HG03571 (cell line): ENCODE measurements at regions not wholly inside any gene's neighbourhood (a gene's known extent, or its start where the extent isn't known, plus 50 kb on each side); places are given as distances from the start of the nearest gene placed in this dataset.
"Not testable (repeated sequence)": the region's sequence is repeated elsewhere in the genome, so short reads cannot be mapped to it uniquely, and the experiment has no call there.

ENCODE experiments used
- ATAC-seq: cut with Tn5 transposase; IDR thresholded peaks from one replicate; pipeline ENCODE4 v1.9.1; 2021; ENCODE audit not compliant: unreplicated experiment

DNA sequence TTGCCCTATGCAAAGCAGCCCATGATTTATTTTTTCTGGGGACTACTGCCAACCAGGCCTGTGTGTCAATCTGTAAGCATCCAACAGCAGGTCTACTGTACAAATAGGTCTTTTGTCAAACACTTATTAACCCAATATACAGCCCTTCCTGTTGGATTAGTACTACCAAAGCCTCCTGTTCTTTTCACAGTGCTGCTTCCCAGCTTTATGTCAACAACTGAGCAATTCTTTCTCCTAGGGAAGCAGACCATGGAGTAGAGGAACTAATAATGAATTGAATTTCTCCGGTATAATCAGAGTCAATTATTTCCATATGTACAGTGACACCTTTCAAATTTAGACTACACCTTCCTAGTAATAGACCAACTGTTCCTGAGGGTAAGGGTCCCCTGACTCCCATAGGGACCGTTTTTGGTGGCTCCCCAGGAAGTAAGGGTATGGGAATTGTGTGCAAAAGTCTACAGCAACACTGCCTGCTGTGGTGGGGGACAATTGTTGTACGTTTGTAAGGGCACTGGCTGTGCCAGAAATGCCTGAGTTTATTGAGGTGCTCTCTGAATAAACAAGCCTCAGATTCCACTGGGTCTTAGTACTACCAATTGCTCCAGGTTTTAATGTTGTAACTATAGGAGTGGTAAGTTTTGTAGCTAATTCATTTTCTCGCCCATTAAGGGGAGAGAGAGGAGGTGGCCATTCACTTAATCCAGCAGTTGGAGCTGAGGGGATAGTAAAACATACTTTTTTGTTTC lies 286.1 kb upstream of the MTPN start:
- ATAC-seq = not testable (repeated sequence)

DNA sequence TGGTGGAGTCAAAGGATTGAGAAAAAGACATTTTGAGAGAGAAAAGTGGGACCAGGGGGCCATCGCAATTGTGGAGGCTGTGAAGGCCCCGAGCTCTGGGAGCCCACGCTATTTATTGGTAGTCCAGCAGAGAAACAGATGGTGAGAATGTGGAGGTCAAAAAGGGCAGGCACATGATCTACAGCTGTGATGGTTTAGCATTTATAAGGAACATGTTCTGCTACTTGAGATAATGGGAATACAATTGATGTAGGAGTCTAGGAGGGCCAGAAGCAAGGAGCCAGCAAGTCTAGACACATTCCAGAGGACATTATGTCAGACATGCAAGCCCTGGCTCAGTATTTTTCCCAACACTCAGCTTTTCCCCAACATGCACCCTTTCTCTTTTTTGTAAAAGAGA lies 283.4 kb upstream of the MTPN start:
- not testable (repeated sequence) for ATAC-seq

DNA sequence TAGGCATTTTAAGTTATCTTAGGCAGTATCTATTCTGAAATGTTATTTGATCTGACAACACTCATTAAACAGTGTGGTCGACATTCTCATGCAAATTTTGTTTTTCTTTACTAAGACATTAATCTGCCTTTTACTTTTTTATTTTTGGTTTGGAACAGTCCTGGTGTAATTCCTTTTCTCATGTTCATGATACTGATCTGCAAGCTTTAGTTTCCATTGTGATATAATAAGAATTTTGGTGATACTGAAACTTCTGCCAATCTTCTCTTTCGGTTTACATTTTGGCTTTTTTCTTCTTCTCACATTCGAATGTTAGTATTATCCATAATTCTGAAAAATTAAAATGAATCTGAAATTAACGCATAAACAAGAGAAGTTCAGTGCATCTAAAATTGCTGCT lies 281.9 kb upstream of the MTPN start:
- ATAC-seq = no peak

DNA sequence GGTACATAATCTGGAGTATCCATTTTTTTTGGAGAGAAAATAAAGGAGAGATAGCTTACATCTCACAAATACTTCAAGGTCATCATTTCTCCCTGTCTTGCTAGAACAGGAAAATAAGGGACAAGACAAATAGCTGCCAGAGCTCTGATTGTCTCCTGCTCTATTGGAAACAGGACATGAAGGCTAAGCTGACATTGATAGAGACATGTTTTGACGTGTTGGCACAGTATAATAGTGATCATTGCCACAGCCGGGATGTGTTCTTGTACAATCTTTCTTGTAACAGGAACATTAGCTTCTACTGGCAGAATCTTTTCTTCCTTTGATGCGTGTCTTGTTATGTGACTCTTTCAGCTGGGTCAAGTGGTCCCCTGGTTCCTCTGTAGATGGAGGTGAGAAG lies 279.3 kb upstream of the MTPN start:
- no peak for ATAC-seq

DNA sequence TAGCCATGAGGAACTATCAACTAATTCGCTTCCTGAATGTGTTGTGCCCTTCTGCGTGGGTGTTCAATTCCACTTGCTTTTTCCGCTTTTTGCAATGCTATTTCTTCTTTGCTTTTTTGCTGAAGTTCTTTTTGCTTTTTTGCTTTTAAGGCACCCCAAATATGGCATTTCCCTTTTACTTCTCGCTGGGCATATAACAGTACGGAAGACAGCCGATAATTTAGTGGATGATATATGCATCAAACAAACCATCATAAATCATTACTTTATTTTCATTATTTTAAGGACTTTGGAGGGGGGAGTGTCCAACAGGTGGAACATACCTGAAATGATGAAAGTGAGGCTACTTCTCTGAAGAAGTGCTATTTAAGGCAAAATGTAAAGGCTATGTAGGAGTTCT lies 277.0 kb upstream of the MTPN start:
- ATAC-seq = no peak

DNA sequence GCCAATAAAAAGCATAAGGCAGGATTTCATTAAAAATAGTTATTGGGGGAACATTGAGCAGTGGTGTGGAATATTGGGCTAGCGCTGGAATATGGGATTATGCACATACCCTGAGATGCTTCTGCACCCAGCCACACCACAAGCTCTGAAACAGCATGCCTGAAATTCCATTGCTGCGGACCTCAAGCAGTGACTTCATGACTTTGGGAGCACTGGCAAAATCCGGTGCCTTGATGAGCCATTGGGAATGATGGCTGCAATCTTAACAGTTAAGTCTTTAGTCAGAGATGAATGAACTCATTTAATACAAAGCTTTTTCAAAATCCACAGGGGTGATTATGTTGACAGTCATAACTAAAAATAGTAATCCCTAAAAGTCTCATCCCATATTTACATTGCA lies 274.7 kb upstream of the MTPN start:
- ATAC-seq = no peak

DNA sequence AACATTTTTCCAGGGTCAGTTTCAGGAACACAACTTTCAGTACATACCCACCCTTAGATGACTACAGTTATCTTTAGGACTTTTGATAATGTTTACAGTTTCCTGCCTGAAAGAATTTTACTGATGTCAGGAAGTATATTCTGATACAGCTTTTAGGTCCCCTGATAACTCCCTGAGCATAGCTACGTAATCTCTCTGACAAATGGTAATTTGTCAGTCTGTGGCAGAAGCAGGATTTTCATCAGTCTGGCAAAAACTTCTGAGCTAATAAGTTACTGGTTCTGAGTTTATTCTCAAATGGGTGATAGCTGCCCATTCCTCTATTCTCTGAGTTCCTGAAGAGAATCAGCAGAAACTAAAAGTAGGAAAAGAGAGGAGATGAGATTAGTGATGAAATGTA lies 270.1 kb upstream of the MTPN start:
- ATAC-seq = no peak

DNA sequence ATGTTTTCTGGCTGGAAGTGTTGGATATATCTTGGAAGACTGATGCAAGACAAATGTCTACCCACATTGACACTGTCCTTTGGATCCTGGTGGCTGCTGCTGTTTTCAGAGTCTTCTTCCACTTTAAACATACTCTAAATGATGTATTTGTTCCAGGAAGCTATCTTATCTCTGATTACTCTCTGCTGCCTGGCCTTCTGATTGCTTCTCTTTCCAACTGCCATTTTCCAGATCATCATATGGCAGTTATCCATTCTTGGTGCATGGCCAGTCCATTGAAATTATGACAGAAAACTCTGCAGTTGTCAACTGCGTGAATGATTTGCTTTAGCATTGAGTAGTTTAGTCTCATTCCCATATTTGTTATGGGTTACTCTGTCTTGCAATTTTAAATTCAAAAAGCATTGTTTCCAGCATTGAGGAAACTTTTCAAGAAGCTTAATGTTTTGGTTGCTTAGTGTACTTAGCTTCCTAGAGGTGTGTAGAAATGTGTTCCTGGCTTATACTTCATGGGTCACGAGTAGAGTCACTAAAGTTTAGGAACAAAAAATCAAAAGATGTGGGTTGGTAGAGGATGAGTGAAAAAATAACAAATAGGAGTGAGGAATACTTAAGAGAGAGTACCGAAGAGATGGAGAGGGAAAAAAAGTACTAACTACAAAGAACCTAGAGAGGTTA lies 268.3 kb upstream of the MTPN start:
- no peak for ATAC-seq

DNA sequence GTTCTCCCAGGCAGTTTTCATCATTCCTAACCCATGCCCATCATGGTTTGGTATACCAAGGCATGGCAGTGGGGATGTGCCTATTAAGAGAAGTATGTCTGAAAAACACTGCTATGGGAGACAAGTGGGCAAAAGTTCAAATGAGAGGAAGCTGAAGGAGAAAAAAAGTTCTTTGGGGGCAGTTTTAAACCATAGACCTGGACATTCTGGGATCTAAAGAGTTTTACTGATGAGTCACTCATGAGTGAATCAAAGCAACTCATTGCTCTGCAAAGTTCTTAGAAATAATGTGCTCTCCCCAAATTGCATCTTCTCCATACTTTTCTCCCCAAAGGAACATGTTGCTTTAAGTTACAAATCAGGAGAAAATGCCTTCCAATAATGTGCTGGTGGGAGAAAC lies 256.9 kb upstream of the MTPN start:
- no peak for ATAC-seq

DNA sequence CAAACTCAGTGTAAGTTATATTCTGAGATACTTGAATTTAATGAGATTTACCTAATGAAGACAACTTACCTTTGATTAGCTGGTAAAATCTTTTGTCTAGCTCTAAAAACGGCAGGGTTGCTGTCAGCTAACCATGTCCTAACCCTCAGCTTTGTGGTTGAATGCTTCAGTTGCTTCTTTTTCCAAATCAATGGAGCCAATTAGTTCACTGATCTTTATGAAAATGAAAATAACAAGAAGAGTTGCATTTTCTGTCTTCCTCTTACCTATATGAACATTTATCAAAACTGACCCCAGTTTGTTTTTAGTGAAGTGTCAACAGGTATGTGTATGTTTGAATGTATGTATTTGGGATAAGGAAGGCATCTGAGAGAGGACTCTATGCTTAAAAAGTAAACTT lies 253.1 kb upstream of the MTPN start:
- ATAC-seq = no peak

DNA sequence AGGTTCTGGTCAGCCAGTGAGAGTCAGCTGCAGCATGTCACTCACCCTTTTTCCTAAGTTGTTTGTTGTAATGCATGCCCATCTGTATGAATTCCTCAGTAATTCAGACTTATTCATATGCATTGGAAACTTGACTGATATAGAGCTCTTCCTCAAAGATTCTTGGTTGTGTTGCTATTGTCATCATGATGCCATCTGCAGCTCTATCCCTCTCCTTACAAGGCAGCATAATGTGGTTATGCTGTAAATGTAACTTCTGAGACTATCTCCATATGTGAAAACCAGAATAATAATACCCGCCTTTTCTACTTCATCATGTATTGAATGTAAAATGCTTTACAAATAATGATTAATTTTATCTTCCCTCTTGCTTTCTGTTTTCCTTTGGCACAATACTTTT lies 252.6 kb upstream of the MTPN start:
- ATAC-seq = no peak

DNA sequence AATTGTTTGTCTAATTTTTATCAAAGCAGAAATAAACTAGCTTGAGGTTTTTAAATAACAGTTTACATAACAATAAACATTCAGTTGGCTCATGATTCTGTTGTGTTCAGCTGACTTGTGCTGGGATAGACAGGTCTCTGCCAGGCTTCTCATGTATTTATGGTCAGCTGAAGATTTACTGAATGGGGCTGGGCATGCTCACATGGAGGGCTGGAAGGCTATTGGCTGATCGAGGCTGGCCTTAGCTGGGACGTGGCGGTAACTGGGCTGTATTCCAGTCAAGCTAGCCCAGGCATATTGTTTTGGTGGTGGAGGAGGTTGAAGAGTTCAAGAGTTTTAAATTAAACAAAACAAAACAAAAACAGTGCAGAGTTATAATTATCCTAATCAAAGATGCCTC lies 251.0 kb upstream of the MTPN start:
- ATAC-seq = no peak

DNA sequence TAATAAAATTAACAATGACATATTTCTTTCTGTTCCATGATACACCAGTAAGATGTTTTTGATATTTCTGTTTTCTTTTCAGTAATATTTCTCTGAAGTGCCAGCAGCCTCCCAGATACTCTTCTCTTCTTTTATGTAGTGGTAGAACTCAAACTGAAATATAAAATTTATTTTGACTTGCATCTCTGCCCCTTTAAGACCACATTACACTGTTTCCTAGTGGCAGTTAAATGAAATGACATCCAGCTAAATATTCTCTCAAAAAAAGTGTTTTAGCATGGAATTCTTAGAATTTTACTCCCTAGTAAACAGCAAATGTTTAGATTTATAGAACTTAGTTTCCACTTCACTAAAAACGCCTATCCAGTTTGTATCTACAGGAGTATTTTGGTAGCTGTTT lies 237.2 kb upstream of the MTPN start:
- ATAC-seq = no peak

DNA sequence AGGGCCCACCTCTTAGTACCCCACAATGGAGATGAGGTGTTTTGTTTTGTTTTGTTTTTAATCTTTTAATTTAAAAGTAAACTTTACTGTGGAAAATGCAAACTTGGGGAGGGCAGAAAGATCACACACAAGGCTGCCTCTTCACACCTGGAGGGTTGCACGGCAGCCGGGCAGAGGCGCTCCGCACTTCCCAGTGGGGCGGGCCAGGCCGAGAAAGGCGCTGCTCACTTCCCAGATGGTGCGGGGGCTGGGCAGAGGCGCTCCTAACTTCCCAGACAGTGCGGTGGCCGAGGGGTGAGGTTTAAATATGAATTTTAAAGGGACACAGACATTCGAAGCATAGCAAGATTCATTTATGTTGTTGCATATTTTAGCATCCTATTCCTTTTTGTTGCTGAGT lies 235.9 kb upstream of the MTPN start:
- no peak for ATAC-seq

DNA sequence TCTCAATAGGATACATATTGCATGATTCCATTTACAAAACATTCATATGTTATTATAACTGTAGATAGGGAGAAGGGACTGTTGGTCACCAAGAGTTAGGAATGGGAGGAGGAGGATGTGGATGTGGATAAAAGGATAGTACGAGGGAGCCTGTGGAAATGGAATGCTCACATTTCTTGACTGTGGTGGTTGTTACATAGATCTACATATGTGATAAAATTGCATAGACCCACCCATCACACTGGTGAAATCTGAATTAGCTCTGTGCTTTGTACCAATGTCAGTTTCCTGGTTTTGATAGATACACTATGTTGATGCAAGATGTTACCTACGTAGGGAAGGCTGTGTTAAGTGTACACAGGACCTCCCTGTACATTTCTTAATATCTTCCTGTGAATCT lies 233.5 kb upstream of the MTPN start:
- no peak for ATAC-seq

DNA sequence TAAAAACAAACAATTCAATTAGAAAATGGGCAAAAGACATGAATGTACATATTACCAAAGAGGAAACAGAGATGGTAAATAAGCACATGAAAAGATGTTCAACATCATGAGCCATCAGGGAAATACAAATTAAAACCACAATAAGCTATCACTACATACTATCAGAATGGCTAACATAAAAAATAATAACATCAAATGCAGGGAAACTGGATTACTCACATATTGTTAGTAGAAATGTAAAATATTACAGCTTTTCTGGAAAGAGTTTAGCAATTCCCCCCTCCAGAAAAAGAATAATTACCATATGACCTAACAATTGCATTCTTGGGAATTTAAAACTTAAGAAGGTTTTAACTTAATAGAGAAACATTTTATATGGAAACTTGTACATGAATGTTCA lies 232.9 kb upstream of the MTPN start:
- no peak for ATAC-seq

DNA sequence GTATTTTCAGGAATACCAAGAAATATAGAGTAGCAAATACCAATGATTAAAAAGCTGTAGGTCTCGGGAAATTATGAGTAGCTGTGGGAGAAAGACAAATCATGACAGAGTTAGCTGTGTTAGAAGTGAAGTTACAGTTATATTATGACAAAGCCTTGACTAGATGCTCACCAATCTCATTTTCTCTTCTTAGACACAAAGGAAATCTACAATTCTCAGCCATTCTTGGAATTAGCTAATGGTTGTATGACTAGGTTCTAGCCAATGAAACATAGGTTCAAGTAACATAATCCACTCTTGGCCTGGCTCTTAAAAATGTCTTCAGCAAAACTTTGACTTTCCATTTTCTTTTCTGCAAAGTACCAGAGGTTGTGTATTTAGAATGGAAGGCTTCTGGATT lies 228.8 kb upstream of the MTPN start:
- no peak for ATAC-seq

DNA sequence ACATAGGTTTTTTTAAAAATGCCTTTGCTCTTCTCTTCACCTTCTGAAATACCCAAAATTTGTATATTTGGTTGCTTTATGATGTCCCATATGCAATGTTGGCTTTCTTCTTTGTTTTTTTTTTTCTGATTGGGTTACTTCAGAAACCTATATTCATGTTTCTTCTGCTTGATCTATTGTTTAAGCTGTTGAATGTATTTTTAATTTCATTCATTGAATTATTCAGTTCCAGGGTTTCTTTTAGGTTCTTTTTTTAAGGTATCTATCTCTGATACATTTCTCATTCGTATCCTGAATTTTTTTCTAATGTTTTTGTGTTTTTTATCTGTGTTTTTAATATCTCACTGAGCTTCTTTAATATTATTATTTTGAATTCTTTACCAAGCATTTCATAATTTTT lies 221.0 kb upstream of the MTPN start:
- ATAC-seq = no peak

DNA sequence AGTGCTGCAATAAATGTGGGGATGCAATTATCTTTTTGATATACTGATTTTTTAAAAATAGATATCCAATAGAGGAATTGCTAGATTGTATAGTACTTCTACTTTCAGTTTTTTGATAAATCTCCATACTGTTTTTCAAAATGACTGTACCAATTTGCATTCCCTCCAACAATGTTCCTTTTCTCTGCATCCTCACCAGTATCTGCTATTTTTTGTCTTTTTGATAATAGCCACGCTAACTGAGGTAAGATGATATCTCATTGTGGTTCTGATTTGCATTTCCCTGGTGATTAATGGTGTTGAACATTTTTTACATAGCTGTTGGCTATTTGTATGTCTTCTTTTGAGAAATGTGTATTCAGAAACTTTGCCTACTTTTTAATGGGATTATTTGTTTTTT lies 217.7 kb upstream of the MTPN start:
- no peak for ATAC-seq

DNA sequence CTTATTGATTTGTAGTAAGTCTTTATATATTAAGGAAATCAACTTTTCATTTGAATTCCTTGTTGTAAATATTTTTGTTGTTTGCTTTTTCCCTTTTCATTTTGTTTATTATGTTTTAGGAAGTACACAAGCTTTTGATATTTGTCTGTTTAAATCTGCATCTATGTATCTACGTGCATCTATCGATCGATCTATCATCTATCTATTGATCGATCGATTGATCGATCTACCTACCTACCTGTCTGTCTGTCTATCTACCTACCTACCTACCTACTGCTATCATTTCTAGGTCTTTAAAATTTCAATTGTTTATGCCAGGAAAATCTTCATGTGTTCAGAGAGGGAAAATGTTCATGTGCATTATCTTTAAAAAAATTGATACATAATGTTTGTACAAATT lies 216.8 kb upstream of the MTPN start:
- no peak for ATAC-seq

DNA sequence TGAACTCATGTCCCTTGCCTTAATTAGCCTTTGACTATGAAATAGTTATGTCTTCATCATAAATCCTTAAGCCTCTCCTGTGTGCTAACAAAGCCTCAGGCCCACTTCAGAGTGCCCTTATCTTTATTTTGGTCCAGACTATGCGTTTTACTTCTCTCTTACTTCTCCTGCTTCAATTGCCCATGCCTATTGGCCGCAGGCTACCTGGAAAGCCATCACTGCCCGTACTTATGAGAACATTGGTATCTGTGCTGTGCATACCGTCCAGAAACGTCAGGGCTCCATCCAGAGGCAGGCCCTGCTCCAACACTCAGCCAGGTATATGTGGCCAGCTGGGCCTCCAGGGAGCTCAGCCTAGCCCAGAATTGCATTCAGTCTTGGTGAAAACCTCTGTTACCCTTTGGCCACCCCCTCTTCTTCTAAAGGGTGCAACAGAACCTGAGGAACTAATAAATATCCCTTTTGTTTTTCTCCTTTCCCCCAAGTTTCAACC lies 212.4 kb upstream of the MTPN start:
- ATAC-seq = no peak

DNA sequence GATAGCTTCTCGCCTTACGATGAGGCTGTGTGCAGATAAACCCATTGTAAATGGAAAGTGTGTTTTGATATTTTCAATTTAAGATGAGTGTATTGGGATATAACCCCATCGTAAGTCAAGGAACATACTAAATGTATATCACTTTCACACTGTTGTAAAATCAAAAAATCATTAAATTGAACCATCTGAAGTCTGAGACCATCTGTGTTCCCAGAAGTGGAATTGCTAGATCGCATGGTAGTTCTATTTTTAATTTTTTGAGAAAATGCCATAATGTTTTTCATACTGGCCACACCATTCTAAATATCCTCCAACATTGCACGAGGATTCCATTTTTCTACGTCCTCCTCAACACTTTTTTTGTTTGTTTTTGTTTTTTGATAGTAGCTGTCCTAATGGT lies 209.1 kb upstream of the MTPN start:
- no peak for ATAC-seq

DNA sequence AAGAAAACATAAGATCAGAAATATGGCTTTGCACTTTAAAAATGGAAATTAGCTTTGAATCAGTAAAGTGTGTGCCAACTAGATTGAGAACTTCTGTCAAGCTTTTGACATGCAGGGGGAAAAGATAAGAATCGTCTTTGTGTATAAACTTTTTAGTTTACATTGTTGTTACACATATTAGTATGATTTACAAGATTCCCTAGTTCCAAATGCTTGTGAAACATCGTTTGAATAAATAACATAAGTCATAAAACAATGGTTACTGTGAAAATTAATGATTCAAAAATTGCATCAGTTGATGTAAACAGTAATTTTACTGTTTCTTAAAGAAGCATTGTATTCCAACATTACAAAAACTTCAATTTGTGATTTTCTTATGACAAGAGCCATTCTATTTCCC lies 207.6 kb upstream of the MTPN start:
- no peak for ATAC-seq
